AG04449 (cell line): ENCODE measurements at regions not wholly inside any gene's neighbourhood (a gene's known extent, or its start where the extent isn't known, plus 50 kb on each side); places are given as distances from the start of the nearest gene placed in this dataset.
"Not testable (repeated sequence)": the region's sequence is repeated elsewhere in the genome, so short reads cannot be mapped to it uniquely, and the experiment has no call there.

Experiments used
- CTCF ChIA-PET: fragments of 350-600 bp; formaldehyde crosslinking; extraction: SDS; loops from one replicate; lab custom pipeline; 2021; ENCODE audit warnings: antibody characterized with exemption; lab: Yijun Ruan, JAX
- POLR2A ChIA-PET: fragments of 400-600, 350-600 bp; formaldehyde crosslinking; extraction: SDS; loops from one replicate; lab custom pipeline; 2020; ENCODE audit warnings: antibody characterized with exemption, inconsistent platforms; lab: Yijun Ruan, JAX
- DNase-seq: peaks from one replicate; pipeline ENCODE4 v3.0.0-alpha.2; 2010; ENCODE audit warnings: low read depth, low spot score
- H3K4me3 ChIP-seq: 2 replicates; pipeline ENCODE4 v1.5.1; 2011; ENCODE audit warnings: low read depth, mild to moderate bottlenecking, control low read depth, low read length
- TF ChIP-seq, protein P1 (sequence below): IDR thresholded peaks from one replicate; pipeline ENCODE4 v1.5.1; 2011; ENCODE audit warnings: mild to moderate bottlenecking, moderate library complexity, low read length, control low read depth, inconsistent platforms; ENCODE audit not compliant: insufficient read depth; ENCODE audit errors: missing control alignments

DNA sequence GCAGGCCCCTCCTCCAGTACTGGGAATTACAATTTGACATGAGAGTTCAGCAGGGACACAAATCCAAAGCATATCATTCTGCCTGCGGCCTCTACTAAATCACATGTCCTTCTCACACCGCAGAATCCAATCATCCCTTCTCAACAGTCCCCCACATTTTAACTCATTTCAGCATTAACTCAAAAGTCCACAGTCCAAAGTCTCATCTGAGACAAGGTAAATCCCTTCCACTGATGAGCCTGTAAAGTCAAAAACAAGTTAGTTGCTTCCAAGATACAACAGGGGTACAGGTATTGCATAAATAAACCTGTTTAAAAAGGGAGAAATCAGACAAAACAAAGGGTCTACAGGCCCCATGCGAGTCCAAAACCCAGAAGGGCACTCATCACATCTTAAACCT is 64.0 kb downstream of the EBNA1BP2 start:
- CTCF ChIA-PET, result no interaction called here
- TF ChIP-seq, protein P1, sequence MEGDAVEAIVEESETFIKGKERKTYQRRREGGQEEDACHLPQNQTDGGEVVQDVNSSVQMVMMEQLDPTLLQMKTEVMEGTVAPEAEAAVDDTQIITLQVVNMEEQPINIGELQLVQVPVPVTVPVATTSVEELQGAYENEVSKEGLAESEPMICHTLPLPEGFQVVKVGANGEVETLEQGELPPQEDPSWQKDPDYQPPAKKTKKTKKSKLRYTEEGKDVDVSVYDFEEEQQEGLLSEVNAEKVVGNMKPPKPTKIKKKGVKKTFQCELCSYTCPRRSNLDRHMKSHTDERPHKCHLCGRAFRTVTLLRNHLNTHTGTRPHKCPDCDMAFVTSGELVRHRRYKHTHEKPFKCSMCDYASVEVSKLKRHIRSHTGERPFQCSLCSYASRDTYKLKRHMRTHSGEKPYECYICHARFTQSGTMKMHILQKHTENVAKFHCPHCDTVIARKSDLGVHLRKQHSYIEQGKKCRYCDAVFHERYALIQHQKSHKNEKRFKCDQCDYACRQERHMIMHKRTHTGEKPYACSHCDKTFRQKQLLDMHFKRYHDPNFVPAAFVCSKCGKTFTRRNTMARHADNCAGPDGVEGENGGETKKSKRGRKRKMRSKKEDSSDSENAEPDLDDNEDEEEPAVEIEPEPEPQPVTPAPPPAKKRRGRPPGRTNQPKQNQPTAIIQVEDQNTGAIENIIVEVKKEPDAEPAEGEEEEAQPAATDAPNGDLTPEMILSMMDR, result no peak
- H3K4me3 ChIP-seq, result no peak overlapping the region
- POLR2A ChIA-PET, result no interaction called here
- DNase-seq, result no peak

- POLR2A ChIA-PET, result no interaction called here
- no peak overlapping the region for H3K4me3 ChIP-seq
- TF ChIP-seq, protein P1, result no peak
- no peak for DNase-seq
- CTCF ChIA-PET, result interaction anchor here (1.4 kb wide), 1 partner anchor 17 kb away, joined by 3 read pairs; no protein-coding TSS in a partner anchor
Observed at GRCh38 chr1:43107664-43108063, 64.4 kb downstream of the EBNA1BP2 start.

DNA sequence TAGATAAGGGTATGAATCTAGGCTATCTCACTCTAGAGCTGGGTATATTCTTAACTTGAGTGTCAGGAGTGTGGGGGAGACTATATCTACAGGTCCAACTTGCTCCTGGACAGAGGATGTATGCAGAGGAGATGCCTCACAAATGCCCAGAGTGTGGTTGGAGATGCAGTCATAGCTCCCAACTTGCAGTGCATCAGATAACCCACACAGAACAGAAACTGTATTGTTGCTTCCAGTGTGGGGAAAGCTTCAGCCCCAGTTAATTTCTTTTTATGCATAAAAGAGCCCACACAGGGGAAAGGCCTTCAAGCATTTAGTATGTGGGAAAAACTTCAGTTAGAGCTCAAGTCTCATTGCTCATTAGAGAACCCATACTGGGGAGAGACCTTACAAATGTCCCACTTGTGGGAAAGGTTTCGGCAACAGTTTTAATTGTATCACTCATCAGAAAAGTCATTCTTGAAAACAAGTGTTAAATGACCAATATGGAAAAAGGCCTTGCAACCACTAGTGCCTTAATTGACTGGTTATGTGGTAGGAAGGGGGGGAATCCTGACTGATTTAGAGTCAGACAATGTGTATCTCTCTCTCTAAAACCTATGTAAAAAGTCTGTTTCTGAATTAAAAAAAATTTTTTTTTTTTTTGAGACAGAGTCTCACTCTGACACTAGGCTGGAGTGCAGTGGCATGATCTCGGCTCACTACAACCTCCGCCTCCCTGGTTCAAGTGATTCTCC is 67.9 kb downstream of the EBNA1BP2 start:
- DNase-seq, result no peak
- POLR2A ChIA-PET, result no interaction called here
- no peak overlapping the region for H3K4me3 ChIP-seq
- TF ChIP-seq, protein P1, result no peak
- CTCF ChIA-PET, result no interaction called here

GRCh38 chr1:43101061-43101460 is 71.0 kb downstream of the EBNA1BP2 start:
- TF ChIP-seq, protein P1, result no peak
- ChIA-PET POLR2A (no interaction called here), CTCF (interaction anchor here (1.0 kb wide), 1 partner anchor 187 kb away, joined by 3 read pairs; no protein-coding TSS in a partner anchor)
- no peak overlapping the region for H3K4me3 ChIP-seq
- no peak for DNase-seq

DNA sequence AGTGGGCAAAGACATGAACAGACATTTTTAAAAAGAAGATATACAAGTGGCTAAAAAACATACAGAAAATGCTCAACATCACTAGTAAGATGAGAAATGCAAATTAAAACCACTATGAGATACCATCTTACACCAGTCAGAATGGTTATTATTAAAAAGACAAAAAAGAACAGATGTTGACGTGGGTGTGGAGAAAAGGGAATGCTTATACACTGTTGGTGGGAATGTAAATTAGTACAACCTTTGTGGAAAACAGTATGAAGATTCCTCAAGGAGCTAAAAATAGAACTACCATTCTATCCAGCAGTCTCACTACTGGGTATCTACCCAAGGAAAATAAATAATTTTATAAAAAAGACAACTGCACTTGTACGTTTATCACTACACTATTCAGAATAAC is 73.9 kb downstream of the EBNA1BP2 start:
- TF ChIP-seq, protein P1, result no peak
- POLR2A ChIA-PET, result no interaction called here
- DNase-seq, result no peak
- H3K4me3 ChIP-seq, result no peak overlapping the region
- CTCF ChIA-PET, result interaction anchor here (1.0 kb wide), 1 partner anchor 13 kb away, joined by 3 read pairs; no protein-coding TSS in a partner anchor

- DNase-seq, H3K4me3 ChIP-seq, POLR2A ChIA-PET: not testable (repeated sequence)
- CTCF ChIA-PET, result interaction anchor here (1.0 kb wide), 1 partner anchor 22 kb away, joined by 3 read pairs; no protein-coding TSS in a partner anchor
Observed at GRCh38 chr1:43096528-43096927, 75.6 kb downstream of the EBNA1BP2 start.

DNA sequence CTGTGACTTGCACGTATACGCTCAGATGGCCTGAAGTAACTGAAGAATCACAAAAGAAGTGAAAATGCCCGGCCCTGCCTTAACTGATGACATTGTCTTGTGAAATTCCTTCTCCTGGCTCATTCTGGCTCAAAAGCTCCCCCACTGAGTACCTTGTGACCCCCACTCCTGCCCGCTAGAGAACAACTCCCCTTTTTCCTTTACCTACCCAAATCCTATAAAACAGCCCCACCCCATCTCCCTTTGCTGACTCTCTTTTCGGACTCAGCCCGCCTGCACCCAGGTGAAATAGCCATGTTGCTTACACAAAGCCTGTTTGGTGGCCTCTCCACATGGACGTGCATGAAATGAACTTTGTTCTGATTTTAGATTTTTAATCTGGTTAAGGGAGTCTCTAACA is 81.3 kb downstream of the EBNA1BP2 start:
- DNase-seq, H3K4me3 ChIP-seq, POLR2A ChIA-PET: not testable (repeated sequence)
- CTCF ChIA-PET, result interaction anchor here (0.6 to 1.9 kb wide), 4 partner anchors 16 to 178 kb away, joined by 3 to 4 read pairs (median 4); no protein-coding TSS in a partner anchor

GRCh38 chr1:43090157-43090556 is 81.9 kb downstream of the EBNA1BP2 start:
- POLR2A ChIA-PET, DNase-seq, H3K4me3 ChIP-seq: not testable (repeated sequence)
- CTCF ChIA-PET, result interaction anchor here (1.3 to 1.9 kb wide), 2 partner anchors 17 kb away, joined by 3 to 4 read pairs; no protein-coding TSS in a partner anchor
